NCI-H526 treated with DMSO at 0.1 percent for 48 hours (cell line): ENCODE measurements at regions not wholly inside any gene's neighbourhood (a gene's known extent, or its start where the extent isn't known, plus 50 kb on each side); places are given as distances from the start of the nearest gene placed in this dataset.
"Not testable (repeated sequence)": the region's sequence is repeated elsewhere in the genome, so short reads cannot be mapped to it uniquely, and the experiment has no call there.

Experiments used
- DNase-seq: peaks from one replicate; lab custom pipeline; 2025; lab: John Stamatoyannopoulos, UW

GRCh38 chr7:68082961-68083657 is 1086.5 kb downstream of the TYW1 start:
- DNase-seq, result not testable (repeated sequence)

- no peak for DNase-seq
These were observed 1090.8 kb downstream of the TYW1 start for GRCh38 chr7:68087401-68087800.

GRCh38 chr7:68088879-68089278 is 1092.2 kb downstream of the TYW1 start:
- DNase-seq, result no peak

GRCh38 chr7:68090256-68090655 is 1093.6 kb downstream of the TYW1 start:
- DNase-seq, result not testable (repeated sequence)

DNA sequence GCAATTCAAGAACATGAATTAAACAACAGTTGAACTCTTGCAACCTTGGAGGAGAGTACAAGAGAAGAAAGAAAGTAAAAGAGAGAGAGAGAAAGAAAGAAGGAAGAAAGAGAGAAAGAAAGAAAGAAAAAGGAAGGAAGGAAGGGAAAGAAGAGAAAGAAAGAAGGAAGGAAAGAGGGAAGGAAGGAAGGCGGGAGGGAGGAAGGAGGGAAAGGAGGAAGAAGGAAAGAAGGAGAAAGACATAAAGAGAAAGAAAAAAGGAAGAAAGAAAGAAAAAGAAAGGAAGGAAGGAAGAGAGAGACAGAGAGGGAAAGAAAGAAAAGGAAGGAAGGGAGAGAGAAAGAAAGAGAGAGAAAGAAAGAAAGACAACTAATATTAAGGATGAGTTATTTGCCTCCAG is 1106.7 kb downstream of the TYW1 start:
- DNase-seq, result no peak

GRCh38 chr7:68107261-68107660 is 1110.6 kb downstream of the TYW1 start:
- peak; percentile 41 for DNase-seq

DNA sequence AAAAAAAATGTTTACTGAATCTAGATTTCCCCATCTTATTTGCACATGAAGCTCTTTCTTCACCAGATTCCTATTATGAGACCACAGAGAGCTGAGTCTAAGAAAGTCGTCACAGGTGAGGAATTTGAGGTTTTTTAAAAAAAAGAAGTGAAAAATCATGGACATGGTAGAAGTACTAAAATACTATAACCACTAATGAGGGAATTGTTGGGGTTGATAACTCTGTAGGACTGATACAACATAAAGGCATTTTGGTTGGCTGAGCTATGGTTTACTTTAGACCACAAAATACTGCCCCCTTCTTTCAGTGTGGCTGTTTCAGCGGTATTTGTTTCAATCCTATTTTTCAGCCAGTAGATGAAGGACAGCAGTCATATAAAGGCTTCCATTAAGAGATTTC is 1111.3 kb downstream of the TYW1 start:
- no peak for DNase-seq

DNA sequence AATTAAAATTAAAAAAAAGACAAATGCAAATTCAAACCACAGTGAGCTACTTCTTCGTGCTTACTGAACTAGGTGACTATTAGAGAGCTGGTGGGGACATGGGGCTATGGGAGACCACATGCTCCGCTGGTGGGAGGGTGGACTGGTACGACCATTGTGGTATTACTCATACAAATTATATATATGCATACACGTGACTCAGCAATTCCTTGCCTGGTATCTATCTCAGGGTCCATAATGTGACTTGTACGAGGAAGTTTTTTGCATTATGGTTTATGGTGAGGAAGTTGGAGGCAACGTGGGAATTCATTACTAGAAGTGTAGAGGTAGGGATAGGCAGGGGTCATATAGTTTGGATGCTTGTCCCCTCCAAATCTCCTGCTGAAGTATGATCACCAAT is 1112.7 kb downstream of the TYW1 start:
- DNase-seq, result no peak

GRCh38 chr7:68119411-68119810 is 1122.8 kb downstream of the TYW1 start:
- no peak for DNase-seq

GRCh38 chr7:68121056-68121455 is 1124.4 kb downstream of the TYW1 start:
- DNase-seq, result no peak

DNA sequence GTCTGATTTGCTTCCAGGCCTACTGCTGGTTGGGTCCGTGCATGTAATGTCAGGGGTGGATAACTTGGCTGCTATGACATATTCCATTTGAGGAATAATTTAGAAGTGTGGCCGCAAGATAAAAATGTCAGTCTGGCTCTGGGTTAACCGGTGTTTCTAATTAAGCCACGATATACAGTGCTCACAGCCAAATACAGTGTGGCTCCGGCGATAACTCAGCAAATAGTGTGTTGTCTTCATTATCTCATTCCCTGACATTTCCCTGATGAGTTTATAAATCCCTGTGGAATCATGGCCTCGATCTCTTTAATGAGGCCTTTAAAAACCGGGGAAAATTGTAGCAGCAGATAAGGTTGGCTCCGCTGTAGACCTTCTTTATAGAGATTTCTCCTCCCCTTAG is 1125.0 kb downstream of the TYW1 start:
- DNase-seq, result no peak

- DNase-seq, result no peak
These were observed 1126.2 kb downstream of the TYW1 start for GRCh38 chr7:68122801-68123200.

DNA sequence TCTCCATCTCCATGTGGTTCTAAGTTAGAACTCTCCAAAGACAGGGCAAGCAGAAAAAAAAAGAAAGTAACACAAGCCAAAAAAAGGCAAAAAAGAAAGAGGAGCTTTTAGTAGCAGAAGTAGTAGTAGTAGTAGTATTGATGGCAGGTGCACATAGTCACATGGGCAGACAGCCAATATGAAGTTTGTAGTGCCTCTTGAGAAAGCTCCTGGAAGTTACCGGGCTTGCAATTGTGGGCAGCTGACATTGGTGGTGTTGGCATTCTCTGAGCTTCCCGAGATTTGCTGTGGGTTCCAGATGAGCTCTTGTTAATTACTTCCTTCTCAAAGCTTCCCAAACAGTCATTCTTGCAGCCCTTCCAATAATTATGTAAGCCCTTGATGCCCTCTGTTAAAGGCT is 1128.5 kb downstream of the TYW1 start:
- no peak for DNase-seq

GRCh38 chr7:68133045-68133444 is 1136.4 kb downstream of the TYW1 start:
- DNase-seq, result no peak

GRCh38 chr7:68143345-68143744 is 1146.7 kb downstream of the TYW1 start:
- DNase-seq, result no peak

- peak; percentile 91 for DNase-seq
These were observed 1150.3 kb downstream of the TYW1 start for GRCh38 chr7:68146983-68147382.

GRCh38 chr7:68147614-68148238 is 1151.1 kb downstream of the TYW1 start:
- no peak for DNase-seq

DNA sequence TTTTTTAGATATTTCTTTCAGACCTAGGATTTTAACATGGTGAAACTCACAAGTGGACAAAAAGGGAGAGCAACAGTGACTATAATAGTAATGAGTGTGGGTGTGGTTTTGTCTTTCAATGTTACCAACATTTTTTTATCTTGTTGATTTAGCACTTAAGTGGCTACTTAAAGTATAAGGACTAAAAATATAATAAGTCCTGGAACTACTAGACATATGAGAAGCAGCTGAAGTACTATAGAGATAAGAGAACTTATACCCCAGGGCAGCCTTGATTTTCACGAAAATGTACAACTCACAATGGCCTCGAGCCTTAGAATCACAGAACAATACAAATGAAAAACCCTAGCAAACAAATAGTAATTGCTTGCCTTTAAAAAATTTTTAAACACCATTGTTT is 1151.8 kb downstream of the TYW1 start:
- DNase-seq, result no peak

DNA sequence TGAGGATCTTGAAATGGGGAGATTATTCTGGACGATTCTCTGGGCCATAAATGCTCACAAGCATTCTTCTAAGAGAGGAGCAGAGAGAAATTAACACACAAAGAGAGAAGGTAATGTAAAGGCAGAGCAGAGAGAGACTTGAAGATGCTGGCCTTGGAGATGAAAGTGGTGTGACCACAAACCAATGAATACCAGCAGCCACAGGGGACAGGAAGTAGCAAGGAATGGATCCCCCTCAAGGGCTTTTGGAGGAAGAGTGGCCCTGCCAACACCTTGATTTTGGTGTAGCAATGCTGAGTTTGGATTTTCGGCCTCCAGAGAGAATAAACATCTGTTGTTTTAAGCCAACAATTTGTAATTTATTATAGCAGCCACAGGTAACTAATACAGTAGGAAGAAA is 1155.6 kb downstream of the TYW1 start:
- DNase-seq, result no peak

- DNase-seq, result no peak
These were observed 1159.0 kb downstream of the TYW1 start for GRCh38 chr7:68155676-68156075.

DNA sequence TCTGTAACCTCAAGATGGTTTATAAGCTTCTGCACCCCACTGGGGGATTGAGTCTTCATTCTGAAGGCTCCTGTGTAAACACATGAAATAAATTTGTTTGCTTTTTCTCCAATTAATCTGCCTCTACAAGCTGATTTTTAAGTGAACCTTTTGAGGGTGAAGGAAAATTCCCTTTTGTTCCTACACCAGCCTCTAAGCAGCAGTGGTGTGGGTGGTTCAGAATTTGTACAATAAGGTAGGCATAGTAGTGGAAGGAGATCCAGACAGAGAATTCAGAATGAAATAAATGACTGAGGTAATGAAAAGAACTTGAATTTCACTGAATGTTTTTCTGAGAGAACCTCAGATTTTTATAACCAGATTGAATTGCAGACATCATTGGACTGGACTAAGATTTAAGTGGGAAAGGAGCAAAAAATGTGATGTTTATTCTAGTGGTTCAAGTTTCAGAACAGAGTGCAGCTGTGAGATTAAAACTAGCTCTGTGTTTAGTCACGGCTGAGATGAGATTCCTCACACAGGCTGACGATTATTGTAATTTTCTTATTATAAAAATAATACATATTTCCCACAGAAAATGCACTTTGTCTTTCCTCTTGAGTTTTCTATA is 1162.2 kb downstream of the TYW1 start:
- DNase-seq, result no peak

GRCh38 chr7:68162712-68163111 is 1166.1 kb downstream of the TYW1 start:
- DNase-seq, result no peak

GRCh38 chr7:68166525-68166924 is 1169.9 kb downstream of the TYW1 start:
- no peak for DNase-seq

DNA sequence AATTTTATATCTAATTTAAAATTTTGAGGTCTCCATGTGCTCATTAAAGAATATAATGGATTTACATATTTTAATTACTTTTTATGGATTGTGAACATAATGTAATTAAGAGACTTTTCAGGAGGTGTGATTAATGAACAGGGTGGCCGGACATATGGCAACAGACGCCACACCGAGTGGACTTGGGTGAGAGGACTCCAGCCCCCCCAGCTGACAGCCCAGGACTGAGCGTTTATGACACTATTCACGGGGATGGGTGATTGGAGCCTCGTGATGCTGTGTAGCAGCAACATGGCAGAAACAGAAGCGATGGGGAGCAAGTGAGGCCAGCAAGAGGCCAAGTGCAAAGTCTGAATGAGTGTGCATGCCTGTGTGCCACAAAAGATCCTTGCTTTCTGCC is 1176.9 kb downstream of the TYW1 start:
- DNase-seq, result no peak
